HTR-8/SVneo (cell line): ENCODE measurements at regions not wholly inside any gene's neighbourhood (a gene's known extent, or its start where the extent isn't known, plus 50 kb on each side); places are given as distances from the start of the nearest gene placed in this dataset.

Experiments
- DNase-seq: peaks from one replicate; pipeline ENCODE4 v3.0.0; 2011; ENCODE audit warnings: low spot score, mixed read lengths; ENCODE audit not compliant: insufficient read length
- FAIRE-seq: peaks from 2 replicates; lab custom pipeline; 2011; peaks lifted over from hg19 to GRCh38; lab: Jason Lieb, UNC

DNA sequence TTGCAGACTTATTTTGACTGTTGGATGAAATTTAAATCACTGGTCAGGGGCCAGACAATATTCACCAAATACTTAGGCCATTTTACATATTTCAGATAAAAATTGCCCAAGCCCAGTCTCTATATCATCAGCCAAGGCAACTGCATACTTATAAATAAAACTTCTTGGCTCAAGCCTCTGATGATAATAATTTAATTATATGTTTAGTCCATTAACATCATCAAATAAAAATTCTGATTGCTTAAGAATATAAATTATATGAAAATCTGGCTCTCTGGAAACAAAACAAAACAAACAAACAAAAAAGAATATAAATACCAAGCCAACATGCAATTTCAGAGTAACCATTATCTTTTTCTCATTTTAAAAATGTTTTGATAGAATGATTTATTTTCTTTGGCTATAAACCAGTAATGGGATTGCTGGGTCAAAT lies 165.2 kb downstream of the BTG1 start:
- FAIRE-seq, result no peak
- no peak for DNase-seq

DNA sequence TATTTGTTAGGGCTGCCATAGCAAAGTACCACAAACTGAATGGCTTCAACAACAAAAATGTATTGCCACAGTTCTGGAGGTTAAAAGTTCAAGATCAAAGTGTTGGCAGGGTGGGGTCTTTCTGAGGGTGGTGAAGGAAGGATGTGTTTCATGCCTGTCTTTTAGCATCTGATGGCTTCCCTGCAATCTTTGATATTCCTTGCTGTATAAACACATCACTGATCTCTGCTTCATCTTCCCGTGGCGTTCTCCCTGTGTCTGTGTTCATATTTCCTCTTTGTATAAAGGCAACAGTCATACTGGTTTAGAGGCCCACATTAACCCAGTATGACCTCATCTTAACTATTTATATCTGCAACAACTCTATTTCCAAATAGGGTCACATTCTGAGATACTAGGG lies 167.5 kb downstream of the BTG1 start:
- DNase-seq, result no peak
- FAIRE-seq, result no peak

DNA sequence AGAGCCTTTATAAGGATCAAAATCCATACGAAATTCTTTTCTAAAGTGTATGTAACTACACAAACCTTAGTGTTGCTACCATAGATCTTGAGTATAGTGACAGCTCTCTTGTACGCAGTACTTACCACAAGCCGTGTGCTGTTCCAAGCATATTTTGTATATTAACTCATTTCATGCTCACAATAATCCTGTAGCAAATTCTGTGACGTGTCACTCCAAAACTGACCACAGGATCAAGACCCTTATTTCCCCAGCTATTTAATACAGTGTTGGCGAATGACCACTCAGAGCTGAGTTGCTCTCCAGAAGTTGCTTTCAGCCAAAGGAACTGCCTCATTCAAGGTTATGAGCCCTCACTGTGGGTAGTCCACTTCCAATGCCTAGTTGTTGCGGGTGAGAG lies 169.8 kb downstream of the BTG1 start:
- no peak for DNase-seq
- no peak for FAIRE-seq

DNA sequence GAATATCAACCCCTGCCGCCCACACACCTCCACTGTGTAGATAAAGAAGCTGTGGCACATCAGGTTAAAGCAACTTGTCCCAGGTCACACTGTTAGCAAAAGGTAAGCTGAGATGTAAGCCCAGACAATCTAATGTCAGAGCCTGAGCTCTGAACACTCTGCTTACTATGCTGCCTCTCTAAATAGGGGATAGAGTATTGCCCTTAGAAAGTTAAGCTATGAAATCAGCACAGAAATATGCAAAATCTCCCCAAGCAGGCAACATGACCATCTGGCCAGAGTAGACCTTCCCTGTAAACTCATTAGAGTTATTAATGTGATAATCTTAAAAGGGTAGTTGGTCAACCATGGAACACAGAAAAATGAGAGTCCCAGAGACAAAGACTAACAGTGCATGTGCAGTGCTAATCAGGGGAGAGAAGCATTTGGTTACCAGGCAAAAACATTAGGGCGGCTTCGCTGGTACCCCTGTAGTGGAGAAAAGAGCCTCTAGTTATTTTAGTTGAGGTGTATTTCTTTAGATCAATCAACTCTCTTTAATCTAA lies 171.0 kb downstream of the BTG1 start:
- FAIRE-seq (no peak), DNase-seq (no peak)

DNA sequence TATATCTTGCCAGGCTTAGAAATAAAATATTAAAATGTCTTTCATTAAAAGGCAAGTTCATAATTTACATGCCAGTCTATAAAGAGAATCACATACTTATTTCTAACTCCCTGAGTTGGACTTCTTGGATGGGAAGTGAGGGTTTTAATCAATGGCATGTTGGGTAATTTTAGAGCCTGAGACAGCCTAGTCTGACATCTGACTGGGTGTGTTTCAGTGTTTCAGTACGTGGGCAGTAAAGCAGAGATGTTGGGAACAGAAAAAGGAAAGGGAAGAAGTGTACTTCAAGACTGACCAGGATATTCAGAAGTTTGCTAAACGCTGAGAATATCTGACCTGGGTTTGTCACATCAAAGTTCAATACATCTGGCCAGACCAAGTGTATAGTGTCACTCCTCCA lies 171.8 kb downstream of the BTG1 start:
- FAIRE-seq, result no peak
- no peak for DNase-seq

DNA sequence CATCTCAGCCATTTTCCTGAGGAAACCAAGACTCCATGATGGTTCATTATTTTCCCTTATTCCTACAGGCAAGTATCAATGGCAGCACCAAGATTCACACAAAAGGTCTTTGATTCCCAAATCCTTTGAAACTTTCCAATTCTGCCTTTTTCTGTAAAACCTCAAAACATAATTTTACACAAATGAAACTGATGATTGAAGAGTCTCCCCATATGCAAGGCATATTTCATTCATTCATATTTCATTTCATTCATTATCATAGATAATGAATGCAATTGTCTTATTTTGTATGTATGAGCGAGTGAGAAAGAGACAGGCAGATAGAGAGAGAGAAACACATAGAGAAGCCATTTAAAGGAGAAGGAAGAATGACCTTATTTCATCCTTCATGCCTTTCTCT lies 172.8 kb downstream of the BTG1 start:
- no peak for DNase-seq
- FAIRE-seq, result no peak

DNA sequence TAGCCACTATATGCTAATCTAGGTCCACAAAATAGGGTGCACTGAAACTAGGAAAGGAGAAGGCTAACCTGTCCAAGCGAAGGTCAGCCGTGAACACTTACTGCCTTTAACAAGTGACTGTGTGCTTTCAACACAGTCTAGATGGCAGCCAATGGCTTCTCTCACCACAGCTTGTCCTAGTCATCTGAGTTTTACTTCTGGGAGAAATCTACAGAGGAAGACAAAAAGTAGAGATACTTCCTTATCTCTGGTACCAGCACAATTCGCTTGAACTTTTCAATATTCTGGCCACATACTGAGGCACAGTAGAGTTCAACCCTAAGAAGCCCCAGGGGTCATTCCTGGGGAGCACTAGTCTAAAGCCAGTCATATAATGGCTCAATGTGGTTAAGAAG lies 176.9 kb downstream of the BTG1 start:
- FAIRE-seq (no peak), DNase-seq (no peak)

DNA sequence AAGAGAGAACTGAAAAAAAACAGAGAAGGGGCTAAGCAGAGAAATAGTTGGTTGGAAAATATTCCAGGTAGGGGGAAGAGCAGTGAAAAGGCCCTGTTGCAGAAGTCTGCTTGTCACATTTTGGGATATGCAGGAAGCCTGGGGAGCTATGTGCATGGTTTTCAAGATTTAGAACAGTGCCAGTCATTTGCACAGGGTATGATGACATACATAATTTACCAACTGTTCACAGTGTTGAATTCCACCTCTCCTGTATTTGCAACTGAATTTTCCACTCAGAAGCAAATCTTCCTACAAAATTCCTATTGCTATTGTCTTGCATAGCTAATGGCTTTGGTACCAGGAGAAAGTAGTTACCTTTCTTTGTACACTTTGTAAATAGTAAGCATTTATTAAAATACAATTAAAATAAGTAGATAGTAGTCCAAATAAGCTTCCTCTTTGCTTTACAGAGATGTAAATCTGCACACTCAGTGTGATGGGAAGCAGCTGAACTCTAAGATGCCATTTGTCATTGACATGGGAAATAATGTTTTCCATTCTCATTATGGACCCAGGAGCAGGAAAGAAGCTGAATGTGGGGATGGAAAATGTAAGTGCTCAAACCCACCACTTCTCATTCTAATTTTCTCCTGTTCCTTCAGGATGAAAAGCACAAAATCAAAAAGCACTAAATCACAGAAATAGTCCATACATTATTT lies 177.4 kb downstream of the BTG1 start:
- DNase-seq (no peak), FAIRE-seq (no peak)

DNA sequence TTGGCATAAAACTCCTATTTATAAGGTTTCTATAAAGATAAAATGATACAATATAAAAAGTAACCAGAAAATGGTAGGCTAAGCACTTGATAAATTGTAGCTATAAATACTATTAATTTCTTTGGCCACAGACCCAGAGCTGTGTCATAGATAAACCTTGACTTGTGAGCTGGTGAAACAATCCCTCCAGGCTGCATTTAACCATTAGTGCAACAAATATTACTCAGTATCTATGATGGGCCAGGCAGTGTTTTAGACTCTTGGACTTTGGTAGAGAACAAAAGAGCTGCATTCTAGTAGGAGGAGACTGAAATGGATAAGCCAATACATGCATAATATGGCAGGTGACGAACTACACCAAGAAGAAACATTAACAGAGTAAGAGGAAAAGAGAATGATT lies 178.1 kb downstream of the BTG1 start:
- FAIRE-seq (no peak), DNase-seq (no peak)

DNA sequence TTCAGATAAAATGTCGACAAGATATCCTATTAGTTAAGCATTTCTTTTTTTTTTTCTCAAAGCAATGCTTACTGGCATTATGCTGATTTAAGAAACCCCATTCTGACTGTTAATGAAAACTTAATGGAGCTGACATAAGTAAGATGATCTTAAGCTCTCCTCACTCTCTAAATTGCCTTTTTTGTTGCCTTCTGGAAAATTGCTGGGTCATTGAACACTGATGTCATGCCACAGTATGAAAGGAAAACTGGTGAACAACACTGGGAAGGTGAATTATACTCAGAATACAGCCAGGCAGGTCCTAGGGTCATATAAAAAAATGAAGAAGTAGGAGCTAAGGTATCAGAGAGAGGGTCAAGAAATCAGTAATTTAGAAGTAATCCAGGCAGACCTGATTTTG lies 179.9 kb downstream of the BTG1 start:
- FAIRE-seq, result no peak
- no peak for DNase-seq

DNA sequence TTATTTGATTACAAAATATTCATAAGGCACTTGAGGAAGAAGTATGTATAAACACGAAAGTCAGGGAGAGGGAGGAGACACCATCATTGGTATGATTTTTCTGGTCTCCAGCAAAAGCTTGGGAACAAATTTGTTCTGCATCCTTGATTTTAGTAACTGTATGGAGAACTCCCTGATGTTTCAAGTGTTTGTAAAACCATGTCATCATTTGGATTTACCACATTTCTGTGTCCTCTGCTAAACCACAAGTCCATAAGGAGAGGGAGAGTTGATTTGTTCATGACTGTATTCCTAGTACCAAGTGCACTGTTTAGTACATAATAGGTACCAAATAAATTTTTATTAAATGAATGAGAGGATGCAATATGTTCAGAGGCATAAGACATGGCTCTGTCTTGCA lies 181.1 kb downstream of the BTG1 start:
- FAIRE-seq (no peak), DNase-seq (no peak)

DNA sequence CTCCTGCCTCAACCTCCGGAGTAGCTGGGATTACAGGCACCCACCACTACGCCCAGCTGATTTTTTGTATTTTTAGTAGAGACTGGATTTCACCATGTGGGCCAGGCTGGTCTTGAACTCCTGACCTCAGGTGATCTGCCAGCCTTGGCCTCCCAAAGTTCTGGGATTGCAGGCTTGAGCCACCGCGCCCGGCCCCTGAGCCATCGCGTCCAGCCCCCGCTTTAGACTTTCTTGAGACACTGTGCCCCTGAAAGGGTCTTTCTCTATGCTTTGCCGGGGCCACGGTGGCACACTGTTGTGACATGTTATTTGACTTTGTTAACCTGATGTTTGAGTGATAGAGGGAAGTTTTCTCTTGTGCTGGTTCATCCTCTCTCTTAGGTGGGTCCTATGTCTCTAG lies 186.4 kb downstream of the BTG1 start:
- FAIRE-seq, result no peak
- DNase-seq, result no peak

DNA sequence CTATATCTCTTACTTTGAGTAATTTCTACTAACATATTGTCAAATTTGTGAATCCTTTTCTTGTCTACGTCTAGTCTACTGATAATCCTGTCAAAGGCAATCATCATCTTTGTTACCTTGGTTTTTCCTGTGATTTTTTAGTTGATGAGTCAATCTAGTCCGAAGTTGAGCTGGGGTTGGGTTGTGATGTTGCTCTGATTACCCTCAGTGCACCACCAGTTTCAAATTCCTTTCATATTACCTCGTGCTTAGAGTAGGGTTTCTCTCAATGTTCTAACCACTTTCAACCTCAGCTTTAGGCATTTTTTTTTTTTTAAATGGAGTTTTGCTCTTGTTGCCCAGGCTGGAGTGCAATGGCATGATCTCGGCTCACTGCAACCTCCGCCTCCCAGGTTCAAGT lies 186.8 kb downstream of the BTG1 start:
- DNase-seq (peak; percentile 27), FAIRE-seq (no peak)

DNA sequence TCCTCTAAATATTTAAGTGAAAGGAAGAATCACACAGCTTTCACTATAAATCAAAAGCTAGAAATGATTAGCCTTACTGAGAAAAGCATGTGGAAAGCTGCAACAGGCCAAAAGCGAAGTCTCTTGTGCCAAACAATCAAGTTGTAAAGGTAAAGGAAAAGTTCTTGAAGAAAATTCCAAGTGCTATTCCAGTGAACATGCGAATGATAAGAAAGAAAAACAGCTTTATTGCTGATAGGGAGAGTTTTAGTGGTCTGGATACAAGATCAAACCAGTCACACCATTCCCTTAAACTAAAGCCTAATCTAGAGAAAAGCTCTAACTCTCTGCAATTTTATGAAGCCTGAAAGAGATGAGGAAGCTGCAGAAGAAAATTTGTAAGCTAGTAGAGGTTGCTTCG lies 190.9 kb downstream of the BTG1 start:
- DNase-seq, result no peak
- FAIRE-seq, result no peak

DNA sequence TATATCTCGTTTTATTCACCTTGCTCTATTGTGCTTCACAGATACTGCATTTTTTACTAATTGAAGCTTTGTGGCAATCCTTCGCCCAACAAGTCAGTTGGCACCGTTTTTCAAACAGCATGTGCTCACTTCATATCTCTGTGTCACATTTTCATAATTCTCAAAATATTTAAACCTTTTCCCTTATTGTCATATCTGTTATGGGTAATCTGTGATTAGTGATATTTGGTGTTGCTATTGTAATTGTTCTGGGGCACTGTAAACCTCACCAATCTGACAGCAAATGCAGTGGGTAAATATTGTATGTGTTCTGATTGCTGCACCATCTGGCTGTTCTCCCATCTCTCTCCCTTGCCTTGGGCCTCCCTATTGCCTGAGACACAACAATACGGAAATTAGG lies 191.3 kb downstream of the BTG1 start:
- FAIRE-seq (no peak), DNase-seq (no peak)

DNA sequence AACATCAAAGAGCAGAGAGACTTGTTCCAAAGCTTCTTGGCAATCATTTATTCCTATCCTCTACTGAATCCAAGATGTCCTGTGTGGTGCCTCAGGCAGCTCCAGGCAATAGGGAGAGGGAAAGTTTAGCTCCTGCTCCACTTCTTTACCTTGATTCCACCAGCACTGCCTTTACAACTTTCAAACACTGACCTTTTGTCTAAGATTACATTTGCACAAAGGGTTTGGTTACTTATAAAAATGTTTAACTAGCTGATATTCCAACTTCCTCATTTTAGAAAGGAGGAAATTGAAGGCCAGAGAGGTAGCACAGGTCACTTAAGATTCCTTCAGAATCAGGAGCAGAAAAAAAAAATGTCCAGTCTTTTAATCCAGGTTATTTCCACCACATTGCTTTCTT lies 192.7 kb downstream of the BTG1 start:
- DNase-seq, result no peak
- FAIRE-seq, result no peak

DNA sequence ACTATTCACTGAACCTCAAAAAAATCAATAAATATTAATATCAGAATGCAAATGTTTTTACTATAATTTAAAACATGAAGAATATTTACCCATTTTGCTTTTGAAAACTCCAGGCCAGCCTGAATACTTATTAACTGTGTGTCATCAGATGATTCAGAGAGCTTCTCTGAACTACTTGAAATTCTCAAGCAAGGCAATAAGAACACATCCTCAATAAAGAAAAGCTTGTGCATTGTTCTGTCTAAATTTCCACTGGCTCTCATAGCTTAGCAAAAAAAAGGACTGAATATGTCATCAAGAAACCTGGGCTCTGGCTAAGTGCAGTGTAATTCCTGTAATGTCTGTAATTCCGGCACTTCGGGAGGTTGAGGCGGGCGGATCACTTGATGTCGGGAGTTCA lies 194.1 kb downstream of the BTG1 start:
- FAIRE-seq (no peak), DNase-seq (no peak)

DNA sequence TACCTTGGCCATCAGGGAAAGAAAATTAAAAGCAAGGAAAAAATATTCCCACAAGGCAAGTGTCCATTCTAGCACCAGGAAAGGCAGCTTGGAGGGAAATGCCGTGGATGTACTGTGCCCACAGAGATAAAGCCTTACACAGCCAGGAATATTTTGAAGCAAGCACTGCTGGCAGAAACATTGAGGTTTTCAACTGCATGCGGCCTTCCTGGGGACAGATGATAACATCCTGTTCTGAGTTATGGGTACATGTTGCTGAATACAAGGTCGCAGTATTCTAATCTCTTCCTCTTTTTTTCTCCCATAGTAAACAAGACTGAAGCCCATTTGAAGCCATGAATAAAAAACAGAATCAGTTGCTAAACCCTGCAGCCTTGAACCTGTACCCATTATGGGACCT lies 197.1 kb downstream of the BTG1 start:
- no peak for DNase-seq
- FAIRE-seq, result no peak

DNA sequence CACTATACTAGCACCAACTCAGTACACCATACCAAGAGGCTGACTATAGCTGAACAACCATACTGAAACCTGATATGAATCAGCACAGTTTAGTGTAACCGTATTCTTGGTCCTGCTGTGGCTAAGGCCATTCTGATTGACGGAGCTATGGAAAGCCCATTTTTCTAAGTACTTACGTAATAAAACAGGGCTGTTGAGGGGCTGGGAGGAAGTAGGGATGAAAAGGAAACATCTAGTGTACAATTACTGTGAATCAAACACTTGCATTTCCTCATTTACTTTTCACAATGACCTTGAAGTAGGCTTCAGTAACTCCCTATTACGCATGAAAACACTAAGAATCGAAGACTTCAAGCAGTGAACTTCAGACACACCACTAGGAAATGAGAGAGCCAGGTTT lies 198.2 kb downstream of the BTG1 start:
- DNase-seq (no peak), FAIRE-seq (peak; percentile 33)

DNA sequence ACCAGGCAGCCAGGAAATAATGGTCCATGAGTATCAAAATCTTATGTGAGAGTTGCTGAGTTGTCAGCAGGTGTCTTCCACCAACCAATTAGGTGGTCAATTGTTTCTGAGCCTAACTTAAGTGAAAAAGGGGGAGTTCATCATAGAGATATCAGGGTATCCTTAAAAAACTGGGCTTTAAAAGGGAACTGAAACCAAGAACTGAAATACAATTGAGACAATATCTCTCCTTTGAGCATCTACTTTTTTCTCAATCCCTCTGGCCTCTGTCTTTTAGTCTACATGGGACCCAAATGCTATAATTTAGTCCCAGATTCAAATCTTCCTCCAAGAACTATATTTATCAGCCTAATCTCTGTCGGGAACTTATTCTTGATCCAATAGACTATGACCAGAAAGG lies 201.0 kb downstream of the BTG1 start:
- DNase-seq (no peak), FAIRE-seq (no peak)

DNA sequence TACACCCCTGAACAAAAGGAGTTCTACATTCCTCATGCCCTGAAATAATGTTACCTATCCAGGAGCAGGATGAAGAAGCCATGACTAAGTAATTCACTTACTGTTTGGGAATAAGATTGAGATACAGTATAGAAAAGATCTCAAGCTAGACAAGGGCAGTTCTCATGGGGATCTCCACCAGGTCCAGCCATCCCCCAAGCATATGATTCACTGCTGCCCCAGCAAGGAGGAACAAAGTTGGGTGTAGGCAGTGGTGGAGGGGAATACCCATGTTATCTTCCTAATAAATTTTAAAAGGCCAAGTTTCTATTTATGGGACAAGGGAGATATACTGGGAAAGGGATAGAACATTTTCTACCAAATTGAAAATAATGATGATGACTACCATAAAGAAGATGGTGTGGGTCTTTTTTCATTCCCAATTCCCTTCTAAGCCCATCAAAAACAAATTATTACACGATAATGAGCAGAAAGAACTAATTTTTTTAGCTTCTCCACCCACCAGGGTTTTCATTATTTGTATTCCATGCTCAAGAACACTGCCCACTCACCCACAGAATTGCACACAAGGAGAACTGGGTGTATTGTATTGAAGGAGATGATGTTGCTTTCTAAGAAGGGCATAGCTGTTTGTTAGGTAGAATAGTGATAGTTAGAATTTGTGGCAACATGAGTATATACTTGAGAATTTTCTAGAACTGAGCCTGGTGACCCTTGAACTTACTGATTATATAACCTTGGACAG lies 204.6 kb downstream of the BTG1 start:
- DNase-seq (no peak), FAIRE-seq (no peak)

DNA sequence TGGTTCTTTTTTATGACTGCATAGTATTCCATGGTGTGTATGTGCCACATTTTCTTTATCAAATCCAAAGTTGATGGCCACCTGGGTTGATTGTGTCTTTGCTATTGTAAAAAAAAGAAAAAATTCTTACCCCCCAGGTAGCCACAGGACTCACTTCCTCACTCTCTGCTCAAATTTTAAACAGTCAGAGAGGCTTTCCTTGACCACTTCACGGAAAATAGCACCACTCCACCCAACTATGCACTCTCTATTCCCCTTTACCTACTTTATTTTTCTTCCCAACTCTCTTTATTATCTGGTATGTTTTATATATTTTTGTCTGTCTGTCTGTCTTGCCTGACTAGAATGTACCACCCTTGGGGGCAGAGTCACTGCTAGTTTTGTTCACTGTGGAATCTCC lies 205.3 kb downstream of the BTG1 start:
- DNase-seq, result no peak
- FAIRE-seq, result no peak
